Loucy (cell line): ENCODE measurements at regions not wholly inside any gene's neighbourhood (a gene's known extent, or its start where the extent isn't known, plus 50 kb on each side); places are given as distances from the start of the nearest gene placed in this dataset.

Experiments used
- H2AFZ ChIP-seq: fragments of 200-600 bp; sonication (generic); 2 replicates; pipeline ENCODE4 v1.6.0; 2016; ENCODE audit warnings: antibody characterized with exemption, mild to moderate bottlenecking, low read length, moderate library complexity
- H3F3A ChIP-seq: fragments of 200-600 bp; 2 replicates; pipeline ENCODE4 v1.6.0; 2016; ENCODE audit warnings: antibody characterized with exemption, low read depth, mild to moderate bottlenecking
- H3K27me3 ChIP-seq: fragments of 200-600 bp; sonication (generic); 2 replicates; pipeline ENCODE4 v1.6.1; 2014; ENCODE audit warnings: low read length, mild to moderate bottlenecking; ENCODE audit not compliant: insufficient read depth, poor library complexity, severe bottlenecking
- H3K36me3 ChIP-seq: fragments of 200-600 bp; sonication (generic); 2 replicates; pipeline ENCODE4 v1.6.1; 2016; ENCODE audit warnings: low read length; ENCODE audit not compliant: insufficient read depth
- H3K4me1 ChIP-seq: fragments of 200-600 bp; sonication (generic); 2 replicates; pipeline ENCODE4 v1.5.1; 2014; ENCODE audit warnings: low read length, mild to moderate bottlenecking; ENCODE audit not compliant: insufficient read depth, poor library complexity, severe bottlenecking
- H3K4me2 ChIP-seq: fragments of 200-600 bp; sonication (generic); 2 replicates; pipeline ENCODE4 v1.6.0; 2014; ENCODE audit warnings: antibody characterized with exemption, low read length, low read depth, mild to moderate bottlenecking; ENCODE audit not compliant: poor library complexity, severe bottlenecking
- H3K4me3 ChIP-seq: fragments of 200-600 bp; sonication (generic); 2 replicates; pipeline ENCODE4 v1.5.1; 2014; ENCODE audit warnings: low read length, mild to moderate bottlenecking, mixed read lengths; ENCODE audit not compliant: poor library complexity, severe bottlenecking
- H3K79me2 ChIP-seq: fragments of 200-600 bp; sonication (generic); 2 replicates; pipeline ENCODE4 v1.6.1; 2014; ENCODE audit warnings: low read length; ENCODE audit not compliant: insufficient read depth
- H3K9ac ChIP-seq: fragments of 200-600 bp; sonication (generic); 2 replicates; pipeline ENCODE4 v1.6.0; 2014; ENCODE audit warnings: mild to moderate bottlenecking, low read depth, low read length, moderate library complexity; ENCODE audit not compliant: poor library complexity, severe bottlenecking
- H3K9me2 ChIP-seq: fragments of 200-600 bp; sonication (generic); replicated peaks from 2 replicates; pipeline ENCODE4 v1.6.1; 2016; ENCODE audit warnings: low read depth, low read length, mixed read lengths
- H3K9me3 ChIP-seq: fragments of 200-600 bp; sonication (generic); 2 replicates; pipeline ENCODE4 v1.6.1; 2014; ENCODE audit warnings: mild to moderate bottlenecking, antibody characterized with exemption, low read length, low read depth; ENCODE audit not compliant: insufficient read depth
- H4K20me1 ChIP-seq: fragments of 200-600 bp; sonication (generic); 2 replicates; pipeline ENCODE4 v1.6.0; 2014; ENCODE audit warnings: antibody characterized with exemption, low read length, mild to moderate bottlenecking; ENCODE audit not compliant: insufficient read depth, poor library complexity, severe bottlenecking
- CTCF ChIP-seq: fragments of 200-600 bp; sonication (generic); conservative IDR thresholded peaks from 2 replicates; pipeline ENCODE4 v1.5.1; 2014; ENCODE audit warnings: mild to moderate bottlenecking, antibody characterized with exemption, low read length
- EZH2phosphoT487 ChIP-seq: fragments of 200-600 bp; IDR thresholded peaks from 2 replicates; pipeline ENCODE4 v1.6.1; 2018; ENCODE audit warnings: antibody characterized with exemption, mild to moderate bottlenecking, moderate library complexity, borderline replicate concordance

GRCh38 chr13:106425661-106426060, 109.8 kb downstream of the EFNB2 start:
- TF ChIP-seq CTCF (no peak), EZH2phosphoT487 (no peak)
- H3K36me3 ChIP-seq = no peaks in the 10 kb centered on the region
- no peaks in the 10 kb centered on the region for H3K27me3 ChIP-seq
- H3K9me3 ChIP-seq = no peaks in the 10 kb centered on the region
- no peaks in the 10 kb centered on the region for H3K9me2 ChIP-seq
- no peak overlapping the region for H3K4me3 ChIP-seq
- H3K9ac ChIP-seq = no peak overlapping the region
- no peaks in the 10 kb centered on the region for H3K4me1 ChIP-seq
- no peak overlapping the region for H2AFZ ChIP-seq
- no peaks in the 10 kb centered on the region for H3K79me2 ChIP-seq
- no peaks in the 10 kb centered on the region for H3F3A ChIP-seq
- no peaks in the 10 kb centered on the region for H4K20me1 ChIP-seq
- H3K4me2 ChIP-seq = no peak overlapping the region

DNA sequence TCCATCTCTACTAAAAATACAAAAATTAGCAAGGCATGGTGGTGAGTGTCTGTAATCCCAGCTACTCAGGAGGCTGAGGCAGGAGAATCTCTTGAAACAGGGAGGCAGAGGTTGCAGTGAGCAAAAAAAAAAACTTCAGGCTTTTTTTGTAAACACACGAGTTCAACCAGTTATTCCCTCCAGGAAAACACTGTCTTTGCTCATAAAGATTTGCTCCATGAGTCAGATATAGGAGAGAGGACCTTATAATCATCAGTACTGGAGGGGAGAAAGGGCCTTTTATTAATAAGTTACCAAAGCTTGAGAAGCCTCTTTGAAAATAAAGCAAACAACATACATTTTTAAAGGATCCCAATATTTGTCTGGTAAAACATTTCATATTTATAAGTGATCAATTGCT, 110.7 kb downstream of the EFNB2 start:
- no peak overlapping the region for H3K4me2 ChIP-seq
- H3K9ac ChIP-seq = no peak overlapping the region
- TF ChIP-seq EZH2phosphoT487 (no peak), CTCF (no peak)
- no peaks in the 10 kb centered on the region for H3K9me2 ChIP-seq
- H3K9me3 ChIP-seq = no peaks in the 10 kb centered on the region
- no peaks in the 10 kb centered on the region for H3K79me2 ChIP-seq
- H4K20me1 ChIP-seq = no peaks in the 10 kb centered on the region
- no peaks in the 10 kb centered on the region for H3K27me3 ChIP-seq
- no peaks in the 10 kb centered on the region for H3K36me3 ChIP-seq
- H3K4me3 ChIP-seq = no peak overlapping the region
- no peaks in the 10 kb centered on the region for H3K4me1 ChIP-seq
- no peak overlapping the region for H2AFZ ChIP-seq
- no peaks in the 10 kb centered on the region for H3F3A ChIP-seq

- Histone ChIP-seq H3K9me2 (no peaks in the 10 kb centered on the region), H3K4me3 (no peak overlapping the region), H3K9ac (no peak overlapping the region), H2AFZ (no peak overlapping the region), H3F3A (no peaks in the 10 kb centered on the region), H3K4me1 (no peaks in the 10 kb centered on the region), H3K27me3 (no peaks in the 10 kb centered on the region), H3K79me2 (no peaks in the 10 kb centered on the region), H3K4me2 (no peak overlapping the region), H3K9me3 (no peaks in the 10 kb centered on the region), H3K36me3 (no peaks in the 10 kb centered on the region), H4K20me1 (no peaks in the 10 kb centered on the region)
- no peak for TF ChIP-seq CTCF
- TF ChIP-seq EZH2phosphoT487 = no peak
Observed at GRCh38 chr13:106423530-106423929, 111.9 kb downstream of the EFNB2 start.
